GM12872 (cell line): ENCODE measurements at regions not wholly inside any gene's neighbourhood (a gene's known extent, or its start where the extent isn't known, plus 50 kb on each side); places are given as distances from the start of the nearest gene placed in this dataset.

ENCODE experiments used
- CTCF ChIP-seq: IDR thresholded peaks from 3 replicates; pipeline ENCODE4 v1.5.1; 2011; ENCODE audit warnings: low read depth, mild to moderate bottlenecking, low read length, moderate library complexity; ENCODE audit not compliant: insufficient read depth

- TF ChIP-seq CTCF: no peak
These were observed 605.7 kb downstream of the INSC start for GRCh38 chr11:15720460-15720859.

- no peak for TF ChIP-seq CTCF
These were observed 609.2 kb downstream of the INSC start for GRCh38 chr11:15723966-15724365.

- TF ChIP-seq CTCF: no peak
These were observed 609.9 kb downstream of the INSC start for GRCh38 chr11:15724601-15725000.

GRCh38 chr11:15725246-15725645, 610.5 kb downstream of the INSC start:
- no peak for TF ChIP-seq CTCF

GRCh38 chr11:15726221-15726746, 611.6 kb downstream of the INSC start:
- no peak for TF ChIP-seq CTCF

- no peak for TF ChIP-seq CTCF
These were observed 612.3 kb downstream of the INSC start for GRCh38 chr11:15726893-15727519.

GRCh38 chr11:15727520-15727914, 612.8 kb downstream of the INSC start:
- TF ChIP-seq CTCF: no peak
